Stomach (tissue), 8 donors: ENCODE measurements at regions not wholly inside any gene's neighbourhood (a gene's known extent, or its start where the extent isn't known, plus 50 kb on each side); places are given as distances from the start of the nearest gene placed in this dataset.

Experiments used
- DNase-seq, 2 donors: peaks; one replicate each; pipeline versions ENCODE4 v3.0.0 to v3.0.0-alpha.2; 2013 to 2019
- H3K27ac ChIP-seq, 5 donors: fragments of 200-600 bp in 4 of 5; sonication (generic) in 4 of 5; one replicate each; pipeline ENCODE4 v1.5.1; 2013 to 2019; ENCODE audit warnings: mild to moderate bottlenecking in 1 of 5, moderate library complexity in 1 of 5
- H3K27me3 ChIP-seq, 3 donors: fragments of 200-600 bp; sonication (generic); one replicate each; pipeline ENCODE4 v1.5.1; 2017 to 2019; ENCODE audit warnings: mixed run types in 1 of 3
- H3K36me3 ChIP-seq, 4 donors: fragments of 200-600 bp; sonication (generic); 1 replicate in 3 of 4; 2 replicates in 1 of 4; pipeline ENCODE4 v1.5.1; 2016 to 2019
- H3K4me1 ChIP-seq, 4 donors: fragments of 200-600 bp; sonication (generic); one replicate each; pipeline ENCODE4 v1.5.1; 2016 to 2019
- H3K4me3 ChIP-seq, 4 donors: fragments of 200-600 bp; sonication (generic) in 3 of 4; one replicate each; pipeline ENCODE4 v1.5.1; 2016 to 2019; ENCODE audit warnings: mild to moderate bottlenecking in 1 of 4
- H3K9me3 ChIP-seq, 4 donors: fragments of 200-600 bp; sonication (generic); one replicate each; pipeline ENCODE4 v1.5.1; 2016 to 2019
- CTCF ChIP-seq, 7 experiments: fragments of 450-650 bp in 4 of 7; fragments of 200-600 bp in 3 of 7; sonication (generic) in 3 of 7; IDR thresholded peaks; one replicate each; pipeline ENCODE4 v1.5.1; 2016 to 2019; ENCODE audit warnings: antibody characterized with exemption in 7 of 7, control low read depth in 2 of 7, mild to moderate bottlenecking in 1 of 7
- EP300 ChIP-seq: sonication (generic); formaldehyde crosslinking; IDR thresholded peaks from one replicate; pipeline ENCODE4 v1.6.1; 2017; ENCODE audit warnings: antibody characterized with exemption
- POLR2A ChIP-seq, 4 donors: fragments of 450-650 bp; IDR thresholded peaks; one replicate each; pipeline ENCODE4 v1.6.1; 2016; ENCODE audit warnings: antibody characterized with exemption in 4 of 4, control low read depth in 2 of 4, mild to moderate bottlenecking in 1 of 4, moderate library complexity in 1 of 4
- POLR2AphosphoS5 ChIP-seq, 3 donors: sonication (generic); formaldehyde crosslinking; IDR thresholded peaks; one replicate each; pipeline ENCODE4 v1.6.1; 2016; ENCODE audit warnings: antibody characterized with exemption in 3 of 3
- WGBS, 5 donors: extraction: QIAGEN DNeasy Blood & Tissue Kit in 3 of 5; methylation state at CpG; one replicate each; pipeline versions ENCODE4 v1.1.5 to v1.1.7; 2013 to 2018; 5-methylcytosine and 5-hydroxymethylcytosine counted together
- intact Hi-C: fragments of 100-400 bp; cut with DNase I; formaldehyde crosslinking; loops from one replicate; pipeline ENCODE4 v1.15.1; 2023; ENCODE audit warnings: low total_unique reads
- donor health status: healthy with polysubstance abuse.
- donor health status: Bipolar disorder and iron deficiency.
- donor health status: healthy.

GRCh38 chr3:127520993-127521392 is 69.5 kb downstream of the TPRA1 start:
- TF ChIP-seq CTCF (IDR thresholded peaks at IDR 0.05) (no peak), EP300 (no peak), POLR2A (IDR thresholded peaks at IDR 0.05) (no peak), POLR2AphosphoS5 (IDR thresholded peaks at IDR 0.05) (no peak)

GRCh38 chr3:127518456-127519081 is 72.0 kb downstream of the TPRA1 start:
- no peaks in the 10 kb centered on the region for H3K36me3 ChIP-seq
- H3K4me3 ChIP-seq = no peak overlapping the region
- no peaks in the 10 kb centered on the region for H3K9me3 ChIP-seq
- no peak for DNase-seq
- TF ChIP-seq EP300 = no peak
- TF ChIP-seq POLR2A (IDR thresholded peaks at IDR 0.05) = no peak
- TF ChIP-seq POLR2AphosphoS5 (IDR thresholded peaks at IDR 0.05) = no peak
- TF ChIP-seq CTCF (IDR thresholded peaks at IDR 0.05) = no peak
- intact Hi-C loops = no loop called here
- WGBS, 5 donors = 78 to 84% (median 78%) methylated on average over 4 of the region's 4 CpGs
- H3K27me3 ChIP-seq = no peaks in the 10 kb centered on the region
- no peaks in the 10 kb centered on the region for H3K4me1 ChIP-seq
- H3K27ac ChIP-seq = no peak overlapping the region

More at GRCh38 chr3:127520993-127521392, 69.5 kb downstream of the TPRA1 start:
- H3K36me3 ChIP-seq = no peaks in the 10 kb centered on the region
- no peak for DNase-seq
- no peaks in the 10 kb centered on the region for H3K9me3 ChIP-seq
- H3K27ac ChIP-seq = no peak overlapping the region
- peaks cover 0 to 13% (median 0%) of the 10 kb centered on the region in 3 donors for H3K27me3 ChIP-seq
- no peaks in the 10 kb centered on the region for H3K4me1 ChIP-seq
- H3K4me3 ChIP-seq = no peak overlapping the region
- WGBS, 5 donors = 24 to 66% (median 48%) methylated on average over 4 of the region's 4 CpGs
- intact Hi-C loops = no loop called here

GRCh38 chr3:127512256-127512655 is 78.3 kb downstream of the TPRA1 start:
- H3K27me3 ChIP-seq = no peaks in the 10 kb centered on the region
- H3K4me1 ChIP-seq = no peaks in the 10 kb centered on the region
- intact Hi-C loops = no loop called here
- no peak for DNase-seq
- no peaks in the 10 kb centered on the region for H3K9me3 ChIP-seq
- no peak overlapping the region for H3K4me3 ChIP-seq
- no peak overlapping the region for H3K27ac ChIP-seq
- WGBS, 5 donors = 48 to 61% (median 51%) methylated on average over 3 of the region's 3 CpGs
- TF ChIP-seq CTCF (IDR thresholded peaks at IDR 0.05) (no peak), POLR2AphosphoS5 (IDR thresholded peaks at IDR 0.05) (no peak), EP300 (no peak), POLR2A (IDR thresholded peaks at IDR 0.05) (no peak)
- H3K36me3 ChIP-seq = no peaks in the 10 kb centered on the region

- H3K27me3 ChIP-seq = peaks cover 0 to 14% (median 0%) of the 10 kb centered on the region in 3 donors
- H3K4me3 ChIP-seq = no peak overlapping the region
- H3K9me3 ChIP-seq = peaks cover 3 to 37% (median 22%) of the 10 kb centered on the region in 4 donors
- 80 to 92% (median 90%) methylated on average over 1 of the region's 1 CpG for WGBS, 5 donors
- no peaks in the 10 kb centered on the region for H3K36me3 ChIP-seq
- no peak for DNase-seq
- TF ChIP-seq POLR2AphosphoS5 (IDR thresholded peaks at IDR 0.05) = no peak
- TF ChIP-seq EP300 = no peak
- TF ChIP-seq POLR2A (IDR thresholded peaks at IDR 0.05) = no peak
- no peak for TF ChIP-seq CTCF (IDR thresholded peaks at IDR 0.05)
- intact Hi-C loops = no loop called here
- H3K4me1 ChIP-seq = no peaks in the 10 kb centered on the region
- no peak overlapping the region for H3K27ac ChIP-seq
Measured at GRCh38 chr3:127501177-127501576, 89.4 kb downstream of the TPRA1 start.
